Stimulated activated CD4-positive, alpha-beta T cell treated with anti-CD3 and anti-CD28 coated beads, TNF-alpha, amount 100 ng/mL, for 1 hour (primary cell): ENCODE measurements at regions not wholly inside any gene's neighbourhood (a gene's known extent, or its start where the extent isn't known, plus 50 kb on each side); places are given as distances from the start of the nearest gene placed in this dataset.

Experiments used
- DNase-seq, 3 donors: peaks; one replicate each; pipeline ENCODE4 v3.0.0-alpha.2; 2020; ENCODE audit warnings: low read depth in 3 of 3, low spot score in 1 of 3

DNA sequence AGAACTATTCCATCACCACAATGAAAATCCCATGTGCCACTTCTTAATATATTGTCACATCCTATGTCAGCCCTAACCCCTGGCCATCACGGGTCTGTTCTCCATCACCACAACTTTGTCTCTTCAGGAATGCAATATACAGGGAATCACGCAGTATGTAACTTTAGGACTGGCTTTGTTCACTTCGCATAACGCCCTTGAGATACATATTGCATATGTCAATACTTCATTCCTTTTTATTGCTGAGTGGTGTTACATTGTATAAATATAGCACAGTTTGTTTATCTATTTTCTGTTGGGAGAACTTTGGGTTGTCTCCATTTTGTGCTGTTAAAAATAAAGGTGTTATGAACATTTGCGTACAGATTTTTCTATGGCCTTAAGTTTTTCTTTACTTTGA is 195.4 kb upstream of the ZMIZ1 start:
- no peak for DNase-seq

DNA sequence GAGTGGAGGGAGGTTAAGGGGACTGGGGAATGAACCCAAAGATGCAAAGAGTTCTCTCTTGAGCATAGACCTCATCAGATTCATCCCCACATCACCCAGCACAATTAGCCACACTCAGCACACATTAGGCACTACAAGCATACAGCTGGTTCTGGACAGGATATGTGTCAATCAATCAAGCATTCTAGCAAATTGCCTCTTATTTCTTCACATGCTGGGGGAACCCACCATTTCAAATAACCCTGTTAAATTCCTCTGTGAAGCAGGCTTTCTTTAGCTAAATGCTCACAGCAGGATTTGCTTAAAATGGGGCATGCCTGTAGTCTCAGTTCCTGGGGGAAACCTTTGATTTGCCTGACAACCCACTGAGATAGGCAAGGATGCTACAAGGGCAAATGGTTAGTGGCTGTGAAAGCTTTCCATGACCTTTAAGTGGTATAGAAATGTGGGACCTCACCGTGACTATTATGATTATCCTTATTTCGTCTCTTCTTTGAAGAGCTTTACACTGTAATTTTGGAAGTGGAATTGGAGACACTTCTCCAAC is 193.4 kb upstream of the ZMIZ1 start:
- no peak for DNase-seq

DNA sequence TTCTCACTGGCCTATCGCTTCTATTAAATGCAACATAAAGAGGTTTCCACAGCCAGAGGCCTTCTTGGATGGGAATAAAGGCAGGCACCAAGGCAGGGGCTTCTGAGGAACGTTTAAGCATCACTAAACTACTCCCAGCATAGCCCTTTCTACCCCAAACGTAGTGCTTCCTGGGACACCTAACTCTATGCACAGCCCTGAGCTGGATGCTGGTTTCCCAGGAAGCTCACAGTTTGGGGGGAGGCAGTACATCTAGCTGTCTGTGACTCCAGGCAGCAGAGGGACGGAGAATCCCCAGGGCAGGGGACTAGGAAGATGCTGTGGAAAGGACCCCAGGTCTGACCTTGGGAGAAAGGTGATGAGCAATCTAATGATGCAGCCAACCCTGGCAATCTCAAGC is 192.8 kb upstream of the ZMIZ1 start:
- no peak for DNase-seq

DNA sequence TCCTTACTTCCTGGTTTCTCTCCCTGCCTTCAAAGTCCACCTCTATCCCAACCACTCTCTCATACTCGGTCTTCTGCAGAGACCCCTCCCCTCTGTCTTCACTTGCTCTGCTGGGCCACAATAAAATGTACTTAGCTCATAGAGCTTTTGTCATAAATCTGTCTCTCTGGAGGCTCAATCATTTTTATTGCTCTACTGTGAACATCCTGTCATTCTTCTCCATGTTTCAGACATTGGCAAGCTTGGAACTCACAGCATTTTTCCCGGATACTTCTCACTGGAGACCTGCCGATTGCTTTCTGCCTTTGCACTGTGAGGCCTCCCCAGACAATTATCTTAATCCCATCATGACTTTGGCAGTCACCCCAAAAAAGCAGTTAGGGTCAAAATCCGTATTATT is 192.3 kb upstream of the ZMIZ1 start:
- DNase-seq = no peak

DNA sequence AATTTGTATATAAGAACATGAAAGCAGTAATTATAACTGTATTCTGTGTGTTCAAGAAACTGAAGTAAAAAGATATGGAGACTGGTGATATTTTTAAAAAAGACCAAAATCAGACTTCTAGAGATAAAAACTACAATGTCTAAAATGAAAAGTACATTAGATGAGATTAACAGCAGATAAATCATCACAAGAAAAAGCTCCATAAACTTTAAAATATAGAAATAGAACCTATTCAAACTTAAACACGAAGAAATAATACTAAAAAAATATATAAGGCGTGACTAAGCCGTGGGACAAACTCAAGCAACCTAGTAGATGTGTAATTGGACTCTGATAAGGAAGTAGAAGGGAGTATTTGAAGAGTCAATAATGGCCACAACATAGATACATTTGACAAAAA is 189.1 kb upstream of the ZMIZ1 start:
- no peak for DNase-seq

DNA sequence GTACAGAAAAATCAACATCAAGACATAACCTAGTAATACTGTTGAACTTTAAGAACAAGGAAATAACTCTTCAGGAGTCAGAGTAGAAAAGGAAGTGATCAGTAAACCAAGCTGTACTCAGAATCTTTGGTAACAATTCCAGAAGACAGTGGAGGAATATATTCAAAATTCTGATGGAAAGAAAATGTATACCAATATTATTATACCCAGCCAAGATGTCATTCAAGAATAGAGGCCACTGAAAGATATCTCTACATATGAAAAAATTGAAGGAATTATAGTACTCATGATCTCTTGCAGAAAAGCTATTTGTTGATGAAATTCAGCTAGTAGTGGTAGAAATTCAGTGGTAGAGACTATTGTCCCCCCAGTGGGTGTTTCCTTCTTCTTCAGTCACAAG is 182.6 kb upstream of the ZMIZ1 start:
- DNase-seq = no peak

DNA sequence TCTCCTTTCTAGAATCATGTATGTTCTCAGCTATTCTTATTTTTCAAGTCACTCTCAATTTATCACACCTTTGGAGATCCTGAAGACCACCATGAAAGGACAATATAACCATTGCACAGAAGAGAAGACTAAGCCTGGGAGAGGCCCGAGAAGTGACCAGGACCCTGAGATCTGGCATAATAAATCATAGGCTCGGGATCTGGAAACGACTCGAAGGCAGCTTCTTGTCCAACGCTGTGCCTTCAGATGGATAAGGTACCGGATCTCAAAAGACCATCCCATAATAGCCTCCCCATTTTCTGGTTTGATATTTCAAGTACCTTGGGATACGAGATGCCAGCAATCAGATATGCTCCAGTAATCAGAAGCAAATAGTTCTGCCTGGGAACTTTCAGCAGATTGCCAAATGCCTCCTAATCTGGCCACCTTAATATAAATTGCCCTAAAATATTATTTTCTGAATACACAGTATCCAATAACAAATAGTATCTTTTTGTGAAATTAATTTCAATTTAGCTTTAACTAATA is 179.2 kb upstream of the ZMIZ1 start:
- DNase-seq = no peak

DNA sequence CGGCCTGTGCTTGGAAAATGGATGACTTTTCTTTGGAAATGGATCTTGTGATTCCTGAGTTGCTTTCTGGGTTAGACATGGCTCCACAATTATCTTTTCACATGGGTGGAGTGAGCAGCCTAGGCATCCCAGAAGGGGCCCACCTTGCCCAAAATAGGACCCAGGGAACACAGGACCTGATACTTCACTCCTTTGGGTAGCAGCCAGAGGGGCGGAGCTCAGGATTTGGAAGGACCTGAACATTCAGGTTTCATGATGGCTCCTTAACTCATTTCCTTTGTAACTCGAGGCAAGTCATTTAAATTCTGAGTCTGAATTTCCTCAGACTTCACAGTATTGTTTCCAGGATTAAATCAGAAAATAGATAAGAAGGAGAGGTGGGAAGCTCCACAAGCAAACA is 178.3 kb upstream of the ZMIZ1 start:
- DNase-seq = no peak

DNA sequence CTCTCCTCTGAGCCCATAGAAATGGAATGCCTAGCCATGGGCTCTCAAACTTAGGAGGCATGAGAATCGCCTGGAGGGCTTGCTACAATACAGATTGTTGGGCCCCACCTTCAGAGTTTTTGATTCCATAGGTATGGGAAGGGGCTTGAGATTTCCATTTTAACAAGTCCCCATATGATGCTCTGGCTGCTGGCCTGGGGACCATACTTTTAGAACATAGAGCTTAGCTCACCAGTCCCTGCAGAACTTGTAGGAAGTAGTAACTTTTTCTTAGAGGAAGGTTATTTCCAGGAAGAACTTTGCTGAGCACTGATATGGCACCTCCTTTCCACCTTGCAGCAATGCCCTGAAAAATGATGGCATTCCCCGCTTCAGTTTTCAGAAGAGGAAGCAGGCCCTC is 177.0 kb upstream of the ZMIZ1 start:
- no peak for DNase-seq

DNA sequence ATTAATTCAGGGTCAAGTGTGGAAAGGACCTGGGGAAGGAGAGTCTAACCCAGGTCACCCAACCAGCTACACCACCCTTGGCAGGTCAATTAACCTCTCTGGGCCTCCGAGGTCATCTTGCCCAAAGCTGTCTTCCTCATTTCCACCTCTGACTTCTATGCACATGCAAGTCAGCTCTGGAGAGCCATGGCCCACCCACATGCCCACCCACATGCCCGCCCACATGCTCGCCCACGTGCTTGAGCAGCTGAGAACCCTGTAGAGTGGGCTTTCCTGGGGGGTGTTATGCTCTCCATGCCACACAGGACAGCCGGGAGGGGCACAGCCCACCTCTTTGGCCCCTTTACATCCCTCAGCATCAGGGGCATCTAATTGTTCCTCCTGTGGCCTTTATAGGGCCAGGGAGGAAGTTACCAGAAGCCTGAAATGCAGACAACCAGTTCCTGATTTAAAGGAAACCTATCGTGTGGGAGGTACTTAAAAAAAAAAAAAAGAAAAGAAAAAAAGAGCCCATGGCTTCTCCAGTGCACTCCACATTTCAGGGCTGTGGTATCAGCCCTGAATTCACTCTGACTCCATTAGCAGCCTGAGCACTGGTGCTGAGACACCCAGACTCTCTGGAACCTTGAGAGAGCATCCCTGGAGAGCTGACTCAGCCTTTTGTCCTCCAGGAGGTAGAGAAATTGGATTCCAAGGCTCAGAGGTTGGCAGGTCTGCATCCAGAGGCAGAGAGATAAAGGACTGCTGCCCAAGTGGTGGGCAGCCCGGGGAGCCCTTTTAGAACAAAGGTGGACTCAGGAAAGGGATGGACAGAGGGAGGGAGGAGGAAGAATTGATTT is 176.2 kb upstream of the ZMIZ1 start:
- DNase-seq = no peak

DNA sequence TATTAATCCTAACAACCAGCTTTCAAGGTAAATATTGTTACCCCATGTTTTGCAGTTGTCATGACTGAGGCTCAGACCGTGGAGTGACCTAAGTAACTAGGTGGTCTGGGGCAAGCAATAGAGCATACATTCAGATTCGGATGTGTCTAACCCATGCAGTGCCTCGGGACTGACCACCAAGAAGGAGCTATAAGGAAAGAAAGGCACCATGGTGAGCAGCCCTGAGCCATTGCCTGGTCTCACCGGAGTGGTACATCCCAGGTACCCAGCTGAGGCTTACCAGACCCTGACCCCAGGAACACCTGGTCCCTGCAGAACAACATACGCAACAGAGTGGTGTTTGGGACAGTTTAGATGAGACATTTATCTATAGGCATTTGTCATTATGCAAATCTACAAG is 175.5 kb upstream of the ZMIZ1 start:
- no peak for DNase-seq

DNA sequence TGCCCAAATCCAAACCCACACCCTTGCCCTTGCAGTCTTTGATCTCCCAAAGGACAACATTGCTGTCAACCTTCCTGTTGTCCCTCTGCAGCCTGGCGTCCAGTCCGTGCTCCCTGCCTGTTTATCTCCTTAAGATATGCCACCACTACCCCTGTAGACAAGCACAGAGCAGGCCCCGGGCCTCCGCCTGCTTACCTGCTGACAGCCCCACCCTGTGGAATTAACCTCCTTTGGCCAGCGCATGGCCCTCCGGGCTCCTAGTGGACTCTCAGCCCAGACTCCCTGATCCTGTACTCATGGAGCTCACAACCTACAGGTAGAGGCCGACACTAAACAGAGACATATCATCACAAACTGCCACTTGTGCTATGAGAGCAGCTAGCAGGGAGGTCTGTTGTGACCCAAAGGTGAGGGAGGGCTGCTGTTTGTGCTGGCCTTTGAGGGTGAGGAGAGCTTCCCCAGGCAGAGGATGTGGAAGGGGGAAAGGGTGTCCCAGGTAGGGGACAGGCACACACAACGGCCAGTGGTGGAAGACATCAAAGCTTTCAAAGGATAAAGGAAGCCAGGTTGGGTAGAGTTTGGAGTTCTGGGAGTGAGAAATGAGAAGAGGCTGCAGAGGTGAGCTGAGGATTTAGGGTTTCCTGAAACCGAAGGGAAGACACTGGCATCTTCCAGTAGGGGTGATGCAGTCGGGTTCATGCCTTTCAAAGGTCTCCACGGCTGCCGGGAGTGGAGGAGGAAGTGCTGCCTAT is 174.5 kb upstream of the ZMIZ1 start:
- DNase-seq = no peak

DNA sequence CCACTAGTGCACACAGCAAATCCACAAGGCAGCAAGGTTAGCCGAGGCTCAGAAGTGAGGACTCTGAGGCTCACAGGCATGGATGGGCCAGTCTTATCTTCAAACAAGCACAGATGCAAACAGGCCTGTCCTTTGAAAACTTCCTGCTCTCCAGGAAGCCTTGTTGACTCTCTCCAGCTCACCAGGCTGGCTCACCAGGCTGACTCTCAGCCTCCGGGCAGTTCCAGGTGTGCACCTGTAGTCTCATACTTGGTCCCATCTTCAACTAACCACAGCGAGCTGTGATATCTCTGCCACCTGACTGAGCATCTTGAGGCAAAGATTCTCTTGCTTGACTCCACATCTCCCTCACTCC is 173.9 kb upstream of the ZMIZ1 start:
- no peak for DNase-seq

DNA sequence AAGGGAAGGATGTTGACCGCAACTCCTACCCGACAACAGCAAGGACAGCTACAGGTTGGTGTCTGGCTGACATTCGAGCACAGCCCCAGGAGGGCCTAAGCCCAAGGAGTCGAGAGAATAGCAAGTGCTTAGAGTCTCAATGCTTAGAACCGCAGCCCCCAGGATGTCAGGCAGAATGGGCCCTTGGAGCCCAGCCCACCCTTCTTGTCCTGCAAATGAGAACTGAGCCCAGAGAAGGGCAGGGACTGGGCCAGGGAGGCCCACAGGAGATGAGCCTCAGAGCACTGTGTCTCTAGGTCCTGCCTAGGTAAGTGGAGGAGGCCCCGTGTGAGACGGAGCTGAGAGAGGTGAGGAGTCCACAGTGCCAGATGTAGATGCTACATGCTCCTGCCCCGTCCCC is 173.3 kb upstream of the ZMIZ1 start:
- DNase-seq = no peak

DNA sequence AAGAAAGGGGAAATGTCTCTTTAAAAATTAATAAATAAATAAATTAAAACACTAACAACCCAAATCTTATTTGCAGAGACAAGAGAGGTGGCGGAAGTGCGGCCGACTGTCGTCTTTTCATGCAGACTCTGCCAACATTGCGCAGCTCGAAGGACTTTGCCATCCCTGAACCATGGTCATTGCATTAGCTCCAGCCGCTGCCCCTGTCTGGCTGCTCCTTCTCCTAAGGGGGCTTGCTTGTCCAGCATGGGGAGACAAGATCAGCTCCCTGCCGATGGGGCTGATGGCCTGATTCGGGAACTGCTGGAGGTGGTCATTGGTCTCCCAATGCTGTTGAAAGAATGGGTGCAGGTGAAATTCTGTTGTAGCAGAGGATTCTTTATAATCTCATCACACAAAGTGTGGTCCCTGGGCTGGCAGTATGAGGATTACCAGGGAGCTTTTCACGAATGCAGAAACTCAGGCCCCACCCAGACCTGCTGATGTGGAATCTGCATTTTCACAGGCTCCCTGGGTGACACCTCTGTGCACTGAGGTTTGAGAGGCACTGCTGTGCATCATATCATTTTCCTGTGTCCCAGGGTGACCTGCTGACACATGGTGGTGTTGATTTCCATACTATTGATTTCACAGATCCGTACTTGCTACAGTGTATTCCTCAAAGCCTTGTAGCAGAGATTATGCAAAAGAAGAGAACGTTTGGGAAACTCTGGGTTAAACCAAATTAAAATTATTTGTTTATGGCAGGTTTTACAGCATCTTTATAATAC is 172.4 kb upstream of the ZMIZ1 start:
- no peak for DNase-seq

DNA sequence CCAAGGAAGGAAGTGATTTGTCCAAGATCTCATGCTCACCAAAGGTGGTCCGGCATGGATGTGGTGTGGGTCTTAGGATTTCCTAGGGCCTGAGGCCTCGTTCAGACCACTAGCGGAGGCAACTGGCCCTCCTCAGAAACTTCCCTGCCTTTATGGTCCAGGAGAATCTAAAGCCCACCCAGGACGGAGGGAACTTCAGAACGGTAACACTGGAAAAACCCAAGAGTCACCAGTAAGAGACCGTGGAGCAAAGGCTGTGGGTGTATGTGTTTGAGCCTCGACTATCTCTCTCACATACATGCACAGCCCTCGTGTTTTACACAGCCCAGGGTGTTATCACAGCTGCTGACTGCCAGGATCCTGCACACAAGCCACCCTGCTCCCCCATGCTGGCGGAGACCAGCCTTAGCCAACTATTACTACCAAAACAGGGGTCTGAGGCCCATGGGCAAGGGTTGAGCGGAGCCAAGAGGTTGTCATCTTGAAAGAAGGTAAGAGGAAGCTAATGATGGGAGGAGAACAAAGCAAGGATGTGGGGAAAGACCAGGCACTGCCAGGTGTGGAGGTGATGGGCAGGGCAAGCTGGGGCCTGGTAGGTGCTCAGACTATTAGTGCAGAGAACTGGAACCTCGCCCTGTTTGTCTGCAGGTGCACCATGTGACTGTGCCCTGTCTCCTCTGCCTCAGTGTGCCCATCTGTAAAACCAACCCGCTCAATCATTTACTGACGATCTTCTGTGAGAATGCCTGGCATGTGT is 170.2 kb upstream of the ZMIZ1 start:
- no peak for DNase-seq

DNA sequence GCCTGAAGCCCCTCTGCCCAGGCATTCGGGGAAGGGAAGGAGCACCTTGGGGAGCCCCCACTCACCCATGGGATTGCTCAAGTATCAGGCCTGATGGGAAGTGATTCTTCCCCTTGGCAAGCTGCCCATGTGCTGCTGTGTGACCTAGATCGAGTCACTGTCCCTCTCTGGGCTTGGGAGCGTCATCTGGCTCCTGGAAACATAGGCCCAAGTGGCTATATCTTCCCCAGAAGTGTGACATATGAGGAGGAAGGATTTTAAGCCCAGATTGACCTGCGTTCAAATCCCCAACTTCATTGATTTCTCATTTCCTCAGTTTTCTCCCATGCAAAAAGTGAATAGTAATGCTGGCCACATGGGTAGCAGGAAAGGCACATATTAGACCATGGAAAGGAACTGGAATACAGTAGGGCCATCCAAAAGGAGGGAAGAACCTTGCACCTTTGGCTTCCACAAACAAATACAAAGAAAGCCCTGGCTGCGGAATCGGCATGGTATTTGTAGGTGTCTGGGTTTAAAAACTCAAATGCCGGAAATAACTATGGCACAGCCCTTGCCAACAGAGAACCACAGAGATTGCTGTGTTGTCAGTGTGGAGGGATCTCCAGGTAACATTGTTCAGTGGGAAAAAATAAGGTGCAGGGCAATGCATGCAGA is 169.5 kb upstream of the ZMIZ1 start:
- DNase-seq = no peak

DNA sequence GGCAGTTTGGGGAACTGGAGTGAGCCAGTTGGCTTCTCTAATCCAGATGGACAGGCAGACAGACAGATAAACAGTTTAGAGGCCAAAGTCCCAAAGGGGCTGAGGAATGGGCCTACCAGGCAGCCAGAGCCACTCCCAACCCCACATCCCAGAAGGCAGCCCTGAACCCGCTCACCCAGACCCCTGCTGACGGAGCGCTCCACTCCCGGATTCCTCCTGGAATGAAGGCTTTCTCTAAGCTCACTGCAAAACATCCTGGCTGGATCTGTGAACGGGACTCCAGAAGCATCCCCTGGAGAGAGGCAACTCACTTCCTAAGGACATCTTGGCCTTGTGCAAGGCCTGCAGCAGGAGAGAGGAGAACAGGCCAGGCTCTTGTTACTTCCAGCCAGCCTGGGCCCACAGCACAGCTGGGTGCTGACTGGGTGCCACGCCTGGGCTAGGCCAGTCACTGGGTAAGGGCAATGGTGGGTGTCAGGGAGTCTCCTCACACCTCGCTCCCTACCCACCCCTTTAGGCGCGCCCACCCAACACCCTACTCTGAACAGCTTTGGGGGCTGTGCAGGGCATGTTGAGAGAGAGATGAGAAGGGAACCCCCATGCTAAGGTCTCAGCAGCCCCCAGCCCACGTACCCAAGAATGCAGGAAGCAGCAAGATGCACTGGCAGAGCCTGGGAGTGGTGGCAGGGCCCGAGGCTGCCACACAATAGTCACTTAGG is 168.6 kb upstream of the ZMIZ1 start:
- no peak for DNase-seq

DNA sequence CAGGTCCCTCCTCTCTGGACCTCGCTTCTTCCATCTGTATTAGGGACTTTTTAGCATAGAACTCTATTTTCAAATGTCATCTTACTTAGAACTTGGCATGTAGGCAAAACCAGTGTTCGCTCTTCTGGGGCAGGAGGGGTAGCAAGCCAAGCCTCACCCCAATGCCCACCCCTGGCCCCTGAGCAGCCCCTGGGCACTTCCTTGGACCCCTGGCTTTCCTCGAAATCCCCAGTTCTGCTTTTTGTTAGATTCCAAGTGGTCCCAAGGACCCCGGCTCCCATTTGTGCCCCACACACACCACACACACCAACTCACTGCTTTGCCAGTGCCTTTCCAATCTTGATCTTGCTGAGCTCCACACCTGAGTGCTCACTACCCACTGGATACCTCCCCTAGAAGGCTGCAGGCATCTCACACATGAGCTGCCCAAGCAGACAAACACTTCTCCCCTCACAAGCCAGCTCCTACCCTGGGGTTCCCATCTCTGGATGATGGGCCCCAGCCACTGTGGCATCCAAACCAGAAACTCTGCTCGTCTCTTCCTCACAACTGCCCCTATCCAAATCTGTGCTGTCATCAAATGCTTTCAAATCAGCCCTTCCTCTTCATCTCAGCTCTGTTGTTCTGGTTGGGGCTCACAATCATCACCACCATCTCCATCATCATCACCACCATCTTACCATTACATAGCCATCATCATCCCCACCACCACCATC is 167.9 kb upstream of the ZMIZ1 start:
- no peak for DNase-seq
